Heart right ventricle (tissue), 16 donors: ENCODE measurements at regions not wholly inside any gene's neighbourhood (a gene's known extent, or its start where the extent isn't known, plus 50 kb on each side); places are given as distances from the start of the nearest gene placed in this dataset.

Source experiments
- ATAC-seq, 8 donors: fragments of 200-7000 bp; cut with Tn5 transposase; one replicate each; pipeline ENCODE4 v1.9.1; 2020; ENCODE audit warnings: mild to moderate bottlenecking in 8 of 8, moderate library complexity in 8 of 8, moderate number of reproducible peaks in 1 of 8
- DNase-seq, 2 donors: peaks; one replicate each; pipeline ENCODE4 v3.0.0-alpha.2; 2020
- H3K27ac ChIP-seq, 10 donors: fragments of 200-600 bp; sonication (generic) in 2 of 10; one replicate each; pipeline versions ENCODE4 v1.5.0 to v1.8.0; 2020 to 2022; ENCODE audit warnings: mild to moderate bottlenecking in 3 of 10
- H3K27me3 ChIP-seq, 7 donors: fragments of 200-600 bp; one replicate each; pipeline ENCODE4 v1.8.0; 2021 to 2022; ENCODE audit warnings: mild to moderate bottlenecking in 2 of 7
- H3K36me3 ChIP-seq, 9 donors: fragments of 200-600 bp; sonication (generic) in 1 of 9; one replicate each; pipeline versions ENCODE4 v1.5.0 to v1.8.0; 2020 to 2022; ENCODE audit warnings: mild to moderate bottlenecking in 2 of 9
- H3K4me1 ChIP-seq, 9 donors: fragments of 200-600 bp; sonication (generic) in 1 of 9; one replicate each; pipeline versions ENCODE4 v1.5.0 to v1.8.0; 2020 to 2022; ENCODE audit warnings: mild to moderate bottlenecking in 4 of 9
- H3K4me3 ChIP-seq, 10 donors: fragments of 200-600 bp; sonication (generic) in 2 of 10; one replicate each; pipeline versions ENCODE4 v1.5.0 to v1.8.0; 2020 to 2022; ENCODE audit warnings: mild to moderate bottlenecking in 7 of 10, moderate library complexity in 2 of 10
- H3K9me3 ChIP-seq, 11 donors: fragments of 200-600 bp in 10 of 11; sonication (generic) in 2 of 11; one replicate each; pipeline versions ENCODE4 v1.5.0 to v1.8.0; 2013 to 2022; ENCODE audit warnings: mild to moderate bottlenecking in 2 of 11, control low read depth in 1 of 11, moderate library complexity in 1 of 11
- CTCF ChIP-seq, 9 donors: fragments of 200-600 bp; sonication (generic) in 2 of 9; IDR thresholded peaks; one replicate each; pipeline versions ENCODE4 v1.5.0 to v1.8.0; 2021 to 2022; ENCODE audit warnings: antibody characterized with exemption in 9 of 9, mild to moderate bottlenecking in 5 of 9, moderate library complexity in 1 of 9
- WGBS, 2 donors: extraction: QIAGEN DNeasy Blood & Tissue Kit; methylation state at CpG; one replicate each; pipeline ENCODE4 v1.1.7; 2013; ENCODE audit warnings: inconsistent platforms in 1 of 2; 5-methylcytosine and 5-hydroxymethylcytosine counted together
- intact Hi-C, 10 donors: fragments of 100-400 bp; cut with DNase I; formaldehyde crosslinking; loops; one replicate each; pipeline versions ENCODE4 v1.11.1 to v1.14.2; 2022
- donor health status: Arrhythmogenic right ventricular cardiomyopathy.
- donor health status: ischemic (EF 13 %, LVEDD 7.1; RV severe dilation, severe dysfunction).
- donor health status: healthy with polysubstance abuse.
- donor health status: DM: no; HTN: yes; CAD: no.
- donor health status: DM: no; HTN: no; CAD: no.
- donor health status: ischemic (EF 25% LVEDD 6.9; RV normal size, moderate dysfunction).
- donor health status: ischemic (EF 25% LVEDD 5.7; RV mildly dilated, moderate dysfunction).
- donor health status: healthy.
- donor health status: DM: yes; HTN: yes; CAD: no.
- donor health status: Ischemic cardiomyopathy.
- donor health status: ischemic (EF 35%, LVEDD 5.7; RV mildly dilated, moderate dysfunction).
- donor health status: nonischemic (EF 11% LVEDD 7.7; RV severe dilation, severe dysfunction).
- donor health status: DM: yes; HTN: yes; CAD: no.
- donor health status: PGD.
- donor health status: ischemic (EF 29% LVEDD 5.4; RV normal size, mild dysfunction).
- donor health status: nonischemic (EF 23%, LVEDD 6.1; RV moderate dilation, normal function).

GRCh38 chr6:63517221-63517620 is 55.1 kb upstream of the LOC128125822 start:
- Histone ChIP-seq H3K4me3 (no peak overlapping the region), H3K4me1 (no peaks in the 10 kb centered on the region), H3K27ac (no peak overlapping the region), H3K9me3 (no peaks in the 10 kb centered on the region), H3K36me3 (no peaks in the 10 kb centered on the region), H3K27me3 (no peaks in the 10 kb centered on the region)
- DNase-seq = no peak
- TF ChIP-seq CTCF (IDR thresholded peaks at IDR 0.05) = no peak
- ATAC-seq = no peak
- WGBS, 2 donors = 80 to 88% methylated on average over 1 of the region's 1 CpG
- intact Hi-C loops = no loop called here

GRCh38 chr6:63521475-63522210 is 50.6 kb upstream of the LOC128125822 start:
- intact Hi-C loops = no loop called here
- H3K4me3 ChIP-seq = no peak overlapping the region
- ATAC-seq = no peak

More at GRCh38 chr6:63521475-63522210, 50.6 kb upstream of the LOC128125822 start:
- Histone ChIP-seq H3K4me1 (no peaks in the 10 kb centered on the region), H3K36me3 (no peaks in the 10 kb centered on the region), H3K9me3 (no peaks in the 10 kb centered on the region), H3K27ac (no peak overlapping the region), H3K27me3 (no peaks in the 10 kb centered on the region)
- no peak for DNase-seq
- TF ChIP-seq CTCF (IDR thresholded peaks at IDR 0.05) = no peak
